Activated CD4-positive, alpha-beta T cell treated with anti-CD3 and anti-CD28 coated beads, Interleukin-2, Interleukin-6, amounts not matched to agents 100 ng/mL and 50 ng/mL, durations not matched to agents 16 hours and 8 hours (primary cell): ENCODE measurements at regions not wholly inside any gene's neighbourhood (a gene's known extent, or its start where the extent isn't known, plus 50 kb on each side); places are given as distances from the start of the nearest gene placed in this dataset.

Experiments
- DNase-seq: peaks from one replicate; pipeline ENCODE4 v3.0.0-alpha.2; 2020

DNA sequence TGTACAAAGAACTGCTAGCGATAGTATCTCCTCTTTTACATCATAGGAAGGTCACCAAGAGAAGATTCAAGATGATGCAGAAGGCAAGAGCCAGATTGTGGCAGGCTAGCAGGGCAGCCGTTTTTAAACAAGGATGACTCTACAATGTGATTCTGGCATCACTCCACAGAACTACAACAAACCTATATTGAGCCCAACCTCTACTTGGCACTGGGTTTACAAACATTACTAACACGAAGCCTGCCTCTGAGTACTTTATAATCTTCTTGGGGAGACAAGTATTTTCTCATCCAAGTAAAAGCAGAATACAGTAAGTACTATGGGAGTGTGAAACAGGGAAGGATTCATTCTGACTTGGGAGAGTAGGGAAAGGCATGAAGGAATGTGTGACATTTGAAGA, 448.6 kb downstream of the ZNF608 start:
- DNase-seq, result no peak

DNA sequence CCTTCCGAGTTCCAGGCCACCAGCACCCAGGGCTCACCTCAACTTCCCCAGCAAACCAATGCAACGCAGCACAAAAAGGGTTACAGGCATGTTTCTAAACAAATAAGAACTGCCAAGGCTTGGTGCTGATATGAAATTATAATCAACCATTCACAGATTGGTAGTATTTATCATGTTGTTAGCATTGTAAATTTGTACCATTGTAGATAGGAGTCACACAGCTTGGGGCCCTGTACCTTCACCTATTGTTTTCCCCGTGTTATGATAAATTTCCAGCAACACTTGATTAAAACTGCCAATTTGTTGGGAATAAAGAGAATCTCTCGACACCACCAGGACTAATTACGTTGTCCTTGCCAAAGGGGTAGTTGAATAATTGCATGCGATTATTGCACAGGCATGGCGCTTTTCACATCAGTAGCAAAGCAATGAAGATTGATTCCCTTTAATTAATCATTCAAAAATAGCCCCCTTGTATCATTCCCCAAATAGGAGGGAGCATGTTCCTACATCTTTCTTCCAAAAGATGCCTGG, 454.1 kb downstream of the ZNF608 start:
- DNase-seq, result no peak

- no peak for DNase-seq
These were observed 456.7 kb downstream of the ZNF608 start for GRCh38 chr5:124289641-124290311.

GRCh38 chr5:124289130-124289529, 457.3 kb downstream of the ZNF608 start:
- DNase-seq, result no peak

DNA sequence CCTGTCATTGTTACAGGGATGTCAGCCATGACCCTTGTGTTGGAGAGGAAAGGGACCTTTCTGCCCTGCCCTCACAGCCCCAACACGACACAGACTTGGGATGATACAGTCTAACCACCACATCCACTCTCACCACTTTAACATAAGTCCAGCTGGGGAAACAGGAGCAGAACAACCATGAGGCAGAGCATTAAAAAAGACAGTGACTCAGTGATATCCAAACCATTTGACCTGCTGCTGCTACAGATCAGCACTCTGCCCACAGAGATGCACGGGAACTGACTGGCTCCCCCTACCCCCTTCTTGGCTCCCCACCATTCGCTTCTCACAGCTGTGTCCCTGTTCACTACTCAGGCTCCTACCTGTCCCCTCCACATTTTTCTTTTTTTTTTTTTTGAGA, 458.6 kb downstream of the ZNF608 start:
- DNase-seq, result no peak

- no peak for DNase-seq
These were observed 460.7 kb downstream of the ZNF608 start for GRCh38 chr5:124285733-124286132.

DNA sequence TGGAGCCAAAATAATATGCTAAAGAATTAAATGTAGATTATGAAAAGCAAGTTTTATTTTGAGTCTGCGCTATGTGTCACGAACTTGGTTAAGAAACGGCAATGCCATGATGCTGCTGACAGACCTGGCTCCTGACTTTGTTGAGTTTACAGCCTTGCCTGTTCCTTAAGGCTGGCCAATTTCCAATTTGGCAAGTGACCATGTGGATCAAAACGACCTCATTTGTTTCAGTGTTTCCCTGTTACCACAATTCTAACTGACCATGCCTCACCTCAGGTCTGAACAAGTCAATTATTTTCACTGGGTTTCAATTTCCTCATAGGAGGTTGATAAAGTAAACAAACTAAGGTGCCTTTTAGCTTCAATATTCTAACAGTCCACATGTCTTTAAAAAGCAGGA, 461.4 kb downstream of the ZNF608 start:
- no peak for DNase-seq

GRCh38 chr5:124283031-124283430, 463.4 kb downstream of the ZNF608 start:
- no peak for DNase-seq

DNA sequence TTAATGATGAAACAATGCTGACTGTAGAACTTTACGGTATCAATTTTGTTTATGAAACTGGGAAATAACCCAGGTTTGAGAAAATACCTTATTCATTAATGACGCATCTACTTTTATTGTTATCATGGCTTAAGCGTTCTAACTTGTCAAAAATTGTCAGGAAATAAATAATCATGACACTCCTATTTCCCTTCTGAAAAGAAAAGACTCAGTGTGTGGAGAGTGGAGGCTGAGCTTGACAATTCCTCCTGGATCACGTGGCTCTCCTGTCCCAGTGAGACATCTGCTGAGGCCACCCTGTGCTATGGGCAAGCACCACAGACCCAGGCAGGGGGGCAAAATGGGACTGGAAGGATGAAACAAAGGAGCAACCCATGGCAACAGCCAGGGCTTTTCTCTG, 466.4 kb downstream of the ZNF608 start:
- DNase-seq, result no peak

- DNase-seq, result no peak
These were observed 467.1 kb downstream of the ZNF608 start for GRCh38 chr5:124279146-124279876.

GRCh38 chr5:124278636-124279035, 467.8 kb downstream of the ZNF608 start:
- DNase-seq, result no peak

DNA sequence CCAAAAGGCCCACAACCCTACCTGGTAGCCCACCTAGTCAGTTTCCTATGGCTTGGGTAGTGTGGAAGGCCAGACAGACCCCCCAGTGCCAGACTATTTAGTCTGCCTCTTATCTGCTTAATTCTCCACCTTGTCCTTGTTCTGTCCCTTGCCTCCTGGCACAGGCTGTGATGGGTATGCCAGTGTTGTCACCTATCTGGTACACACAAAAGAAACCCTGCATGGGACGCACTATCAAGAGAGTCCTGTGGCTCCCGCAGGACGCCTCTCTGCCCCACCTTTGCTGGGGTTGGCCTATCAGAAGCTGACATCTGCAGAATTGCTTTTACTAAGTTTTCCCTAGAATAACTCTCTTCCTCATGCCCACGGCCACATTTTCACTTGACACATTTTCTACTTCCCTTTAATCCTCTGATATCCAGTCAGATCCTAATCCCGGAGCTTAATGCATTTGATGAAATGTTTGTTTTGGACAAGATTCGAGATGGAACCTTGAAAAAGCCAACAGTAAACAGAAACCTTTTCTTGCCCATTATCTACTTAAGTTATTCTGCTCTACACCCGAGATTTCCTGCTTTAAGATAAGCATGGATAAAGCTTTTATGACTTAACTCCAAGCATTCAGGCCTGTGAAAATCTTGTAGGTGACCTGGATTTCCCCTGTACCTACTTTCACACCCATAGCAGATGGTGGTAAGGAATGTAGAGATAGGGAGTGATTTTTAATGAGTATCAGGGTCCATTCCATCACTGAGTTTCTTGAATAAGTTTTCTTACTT, 468.5 kb downstream of the ZNF608 start:
- DNase-seq, result no peak

DNA sequence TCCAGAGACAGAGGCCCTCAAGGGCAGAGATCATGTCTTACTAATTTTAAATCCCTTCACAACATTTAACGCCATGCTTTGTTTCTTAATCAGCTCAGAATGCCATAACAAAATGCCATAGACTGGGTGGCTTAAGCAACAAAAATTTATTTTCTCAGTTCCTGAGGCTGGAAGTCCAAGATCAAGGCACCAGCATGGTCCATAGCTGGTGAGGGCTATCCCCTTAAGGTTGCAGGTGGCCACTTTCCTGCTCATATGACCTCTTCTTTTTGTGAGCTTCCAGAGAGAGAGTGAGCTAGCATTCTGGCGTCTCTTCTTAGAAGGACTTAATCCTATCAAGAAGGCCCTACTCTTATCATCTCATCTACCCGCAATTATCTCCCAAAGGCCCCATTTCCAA, 470.3 kb downstream of the ZNF608 start:
- no peak for DNase-seq

DNA sequence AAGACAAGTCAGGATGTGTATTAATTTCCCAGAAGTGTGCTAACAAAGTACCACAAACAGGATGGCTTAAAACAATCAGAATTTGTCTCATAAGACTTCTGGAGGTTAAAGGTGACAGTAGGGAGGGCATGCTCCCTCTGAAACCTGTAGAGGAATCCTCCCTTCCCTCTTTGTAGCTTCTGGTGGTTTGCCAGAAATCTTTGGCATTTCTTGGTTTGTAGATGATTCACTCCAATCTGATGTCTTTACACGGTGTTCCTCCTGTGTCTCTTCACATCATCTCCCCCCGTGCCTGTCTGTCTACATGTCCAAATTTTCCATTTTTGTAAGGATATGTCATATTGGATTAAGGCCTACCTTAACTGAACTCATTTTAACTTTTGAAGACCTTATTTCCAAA, 471.5 kb downstream of the ZNF608 start:
- no peak for DNase-seq

DNA sequence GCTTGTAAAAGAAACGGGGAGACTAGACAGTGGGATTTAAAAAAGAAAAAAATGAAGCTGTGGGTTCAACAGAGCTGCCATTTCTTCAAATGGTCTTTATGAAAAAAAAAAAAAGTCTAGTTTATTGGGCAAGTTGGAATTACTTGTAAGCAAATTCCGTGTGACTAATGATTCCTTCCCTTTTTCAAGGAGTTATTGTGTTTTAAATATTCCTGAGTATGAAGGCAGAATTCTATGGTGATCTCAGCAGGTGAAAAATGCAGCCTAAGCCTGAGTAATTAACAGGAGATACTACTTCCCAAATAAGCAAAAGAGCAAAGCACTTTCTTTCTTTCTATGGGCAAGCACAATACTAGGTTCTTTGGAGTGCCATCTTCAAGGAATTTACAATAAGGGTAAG, 481.9 kb downstream of the ZNF608 start:
- no peak for DNase-seq

GRCh38 chr5:124263680-124264491, 482.6 kb downstream of the ZNF608 start:
- no peak for DNase-seq

- DNase-seq, result no peak
These were observed 483.4 kb downstream of the ZNF608 start for GRCh38 chr5:124262991-124263571.

GRCh38 chr5:124262470-124262869, 484.0 kb downstream of the ZNF608 start:
- DNase-seq, result no peak

GRCh38 chr5:124261848-124262247, 484.6 kb downstream of the ZNF608 start:
- no peak for DNase-seq

DNA sequence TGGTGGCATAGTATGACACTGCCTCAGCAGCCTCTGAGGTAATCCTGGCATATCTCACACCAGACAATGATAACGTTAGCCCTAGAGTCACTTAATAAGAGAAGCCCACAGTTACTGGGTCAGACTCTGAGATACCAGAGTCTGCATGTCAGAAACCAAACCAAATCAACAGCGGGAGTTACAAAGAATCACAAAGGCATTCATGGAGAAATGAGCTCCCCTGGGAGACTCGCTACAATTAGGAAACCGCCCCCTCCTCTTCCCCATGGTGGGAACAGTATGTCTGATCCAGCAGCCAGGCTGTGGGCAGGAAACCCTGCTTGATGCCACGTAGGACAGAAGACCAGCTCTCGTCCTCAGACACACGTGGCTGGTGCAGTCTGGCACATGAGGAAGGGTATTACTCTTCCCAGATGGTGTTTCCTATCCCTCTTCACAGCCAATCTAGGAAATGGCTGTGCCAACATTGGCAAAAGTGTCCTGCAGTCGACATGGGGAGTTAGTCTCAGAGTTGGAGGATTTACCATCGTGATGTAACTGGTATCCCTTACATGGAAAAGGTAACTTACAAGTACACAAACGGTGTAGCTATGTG, 485.4 kb downstream of the ZNF608 start:
- DNase-seq, result no peak

DNA sequence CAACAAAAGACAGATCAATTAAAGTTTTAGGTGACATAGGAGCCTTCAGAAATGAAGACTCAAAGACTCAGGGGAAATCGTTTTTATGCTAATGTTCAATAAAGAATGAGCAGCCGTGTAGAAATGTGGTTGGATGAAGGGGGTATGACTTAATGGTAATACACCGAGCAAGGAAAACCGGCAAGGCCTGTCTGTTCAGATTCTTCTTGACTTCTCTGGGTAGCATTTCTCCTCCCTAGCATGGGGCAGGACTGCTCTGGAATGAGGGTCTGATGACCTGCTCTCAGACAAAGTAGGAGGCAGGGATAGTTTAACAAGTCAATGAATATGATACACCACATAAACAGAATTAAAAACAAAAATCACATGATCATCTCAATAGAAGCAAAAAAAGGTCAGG, 487.4 kb downstream of the ZNF608 start:
- DNase-seq, result no peak

DNA sequence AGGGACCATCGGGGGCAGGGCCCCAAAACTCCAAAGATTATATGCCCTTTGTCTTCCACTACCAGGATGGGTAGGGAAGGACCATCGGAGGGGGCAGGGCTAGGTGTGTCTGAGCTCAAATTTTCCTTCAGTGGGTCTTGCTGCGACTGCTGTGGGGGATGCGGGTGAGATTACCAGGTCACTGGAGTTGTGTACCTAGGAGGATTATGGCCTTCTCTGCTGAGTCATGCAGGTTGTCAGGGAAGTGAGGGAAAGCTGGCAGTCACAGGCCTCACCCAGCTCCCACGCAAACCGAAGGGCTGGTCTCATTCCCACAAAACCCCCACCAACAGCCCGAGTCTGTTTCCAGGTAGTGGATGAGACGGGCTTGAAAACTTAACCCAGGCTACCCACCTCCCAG, 489.4 kb downstream of the ZNF608 start:
- DNase-seq, result no peak
